Fibroblast of lung (primary cell): ENCODE measurements at regions not wholly inside any gene's neighbourhood (a gene's known extent, or its start where the extent isn't known, plus 50 kb on each side); places are given as distances from the start of the nearest gene placed in this dataset.

Experiments
- DNase-seq, 2 donors: peaks; one replicate each; pipeline versions ENCODE4 v3.0.0 to v3.0.0-alpha.2; 2010; ENCODE audit warnings: low read depth in 2 of 2
- H2AFZ ChIP-seq: 2 replicates; pipeline ENCODE4 v1.5.1; 2012; ENCODE audit warnings: low read length, control low read depth, inconsistent platforms
- H3K27ac ChIP-seq: 2 replicates; pipeline ENCODE4 v1.5.1; 2011; ENCODE audit warnings: low read length, control low read depth; ENCODE audit not compliant: insufficient read depth
- H3K27me3 ChIP-seq: 2 replicates; pipeline ENCODE4 v1.5.1; 2011; ENCODE audit warnings: mild to moderate bottlenecking, low read length; ENCODE audit not compliant: control insufficient read depth, insufficient read depth
- H3K36me3 ChIP-seq: 2 replicates; pipeline ENCODE4 v1.5.1; 2011; ENCODE audit warnings: low read length; ENCODE audit not compliant: control insufficient read depth, insufficient read depth
- H3K4me1 ChIP-seq: 2 replicates; pipeline ENCODE4 v1.5.1; 2011; ENCODE audit warnings: low read length; ENCODE audit not compliant: control insufficient read depth, insufficient read depth; ENCODE audit errors: extremely low read depth
- H3K4me2 ChIP-seq: 2 replicates; pipeline ENCODE4 v1.5.1; 2011; ENCODE audit warnings: low read length, control low read depth; ENCODE audit not compliant: insufficient read depth; ENCODE audit errors: extremely low read depth
- H3K4me3 ChIP-seq, 4 experiments: fragments of 200-600 bp in 1 of 4; sonication (generic) in 1 of 4; replicated peaks in 1 of 4; 2 replicates each; pipeline ENCODE4 v1.5.1; 2011 to 2016; ENCODE audit warnings: low read length in 4 of 4, low read depth in 3 of 4, mild to moderate bottlenecking in 3 of 4, control low read depth in 2 of 4, inconsistent platforms in 1 of 4, mixed read lengths in 1 of 4; ENCODE audit not compliant: insufficient read depth in 1 of 4; ENCODE audit errors: control extremely low read depth in 1 of 4
- H3K79me2 ChIP-seq: 2 replicates; pipeline ENCODE4 v1.5.1; 2012; ENCODE audit warnings: mild to moderate bottlenecking, low read length, inconsistent platforms; ENCODE audit not compliant: control insufficient read depth, insufficient read depth
- H3K9ac ChIP-seq: 2 replicates; pipeline ENCODE4 v1.5.1; 2011; ENCODE audit warnings: mild to moderate bottlenecking, low read length, control low read depth; ENCODE audit not compliant: insufficient read depth
- H3K9me3 ChIP-seq: 2 replicates; pipeline ENCODE4 v1.5.1; 2012; ENCODE audit warnings: low read depth, low read length; ENCODE audit not compliant: control insufficient read depth, insufficient read depth
- H4K20me1 ChIP-seq: 2 replicates; pipeline ENCODE4 v1.5.1; 2011; ENCODE audit warnings: low read length; ENCODE audit not compliant: control insufficient read depth, insufficient read depth; ENCODE audit errors: extremely low read depth
- CTCF ChIP-seq, 2 donors: IDR thresholded peaks in 1 of 2; conservative IDR thresholded peaks in 1 of 2; 1 replicate in 1 of 2; 2 replicates in 1 of 2; pipeline ENCODE4 v1.5.1; 2011 to 2012; ENCODE audit warnings: low read length in 2 of 2, control low read depth in 1 of 2, inconsistent platforms in 1 of 2, low read depth in 1 of 2, mild to moderate bottlenecking in 1 of 2
- EZH2 ChIP-seq: IDR thresholded peaks from 2 replicates; pipeline ENCODE4 v1.5.1; 2012; ENCODE audit warnings: low read length, control low read depth, mild to moderate bottlenecking; ENCODE audit errors: missing control alignments

GRCh38 chr11:37371346-37371970 lies 773.4 kb upstream of the RAG2 start:
- H3K9ac ChIP-seq = no peak overlapping the region
- H4K20me1 ChIP-seq = no peaks in the 10 kb centered on the region
- H3K9me3 ChIP-seq = no peaks in the 10 kb centered on the region
- H3K27me3 ChIP-seq = no peaks in the 10 kb centered on the region
- no peak for TF ChIP-seq CTCF (conservative IDR thresholded peaks at IDR 0.05 in 1 of 2, IDR thresholded peaks at IDR 0.05 in 1 of 2; ENCODE audit: low read depth in 1 of 2, low read length in 2 of 2)
- no peak for TF ChIP-seq EZH2
- H3K27ac ChIP-seq = no peak overlapping the region
- H2AFZ ChIP-seq = no peak overlapping the region
- peak; percentile 8 to 33 for DNase-seq
- no peak overlapping the region for H3K4me3 ChIP-seq
- H3K79me2 ChIP-seq = no peaks in the 10 kb centered on the region
- H3K4me2 ChIP-seq = no peak overlapping the region
- H3K4me1 ChIP-seq = no peaks in the 10 kb centered on the region
- no peaks in the 10 kb centered on the region for H3K36me3 ChIP-seq

GRCh38 chr11:37370817-37371216 lies 772.8 kb upstream of the RAG2 start:
- H2AFZ ChIP-seq = no peak overlapping the region
- H3K9me3 ChIP-seq = no peaks in the 10 kb centered on the region
- no peaks in the 10 kb centered on the region for H3K27me3 ChIP-seq
- H3K79me2 ChIP-seq = no peaks in the 10 kb centered on the region
- no peak overlapping the region for H3K4me3 ChIP-seq
- H3K9ac ChIP-seq = no peak overlapping the region
- no peaks in the 10 kb centered on the region for H3K36me3 ChIP-seq
- no peaks in the 10 kb centered on the region for H3K4me1 ChIP-seq
- peak in 1 of 2 donors; percentile 21 for DNase-seq
- H4K20me1 ChIP-seq = no peaks in the 10 kb centered on the region
- H3K4me2 ChIP-seq = no peak overlapping the region
- TF ChIP-seq EZH2 (no peak), CTCF (conservative IDR thresholded peaks at IDR 0.05 in 1 of 2, IDR thresholded peaks at IDR 0.05 in 1 of 2; ENCODE audit: low read depth in 1 of 2, low read length in 2 of 2) (no peak)
- no peak overlapping the region for H3K27ac ChIP-seq

- Histone ChIP-seq H3K27me3 (no peaks in the 10 kb centered on the region), H3K27ac (no peak overlapping the region), H3K4me2 (no peak overlapping the region), H3K36me3 (no peaks in the 10 kb centered on the region), H3K9ac (no peak overlapping the region), H3K4me1 (no peaks in the 10 kb centered on the region), H4K20me1 (no peaks in the 10 kb centered on the region), H2AFZ (no peak overlapping the region), H3K79me2 (no peaks in the 10 kb centered on the region), H3K4me3 (no peak overlapping the region), H3K9me3 (no peaks in the 10 kb centered on the region)
- DNase-seq = no peak
- TF ChIP-seq EZH2 = no peak
- TF ChIP-seq CTCF (conservative IDR thresholded peaks at IDR 0.05 in 1 of 2, IDR thresholded peaks at IDR 0.05 in 1 of 2; ENCODE audit: low read depth in 1 of 2, low read length in 2 of 2) = no peak
These were observed 766.3 kb upstream of the RAG2 start for GRCh38 chr11:37364246-37364839.
